ENCODE measurements at regions not wholly inside any gene's neighbourhood (a gene's known extent, or its start where the extent isn't known, plus 50 kb on each side); places are given as distances from the start of the nearest gene placed in this dataset.

GRCh38 chr2:223474893-223475292 lies 127.3 kb downstream of the SCG2 start:
- TF ChIP-seq POLR2AphosphoS5 (IDR thresholded peaks at IDR 0.05), result no peak
- no peak for TF ChIP-seq CTCF (IDR thresholded peaks at IDR 0.05)
